OCI-LY1 (cell line): ENCODE measurements at regions not wholly inside any gene's neighbourhood (a gene's known extent, or its start where the extent isn't known, plus 50 kb on each side); places are given as distances from the start of the nearest gene placed in this dataset.

Experiments used
- EZH2 ChIP-seq: fragments of 200-600 bp; sonication (generic), shearing (Covaris generic); IDR thresholded peaks from 2 replicates; pipeline ENCODE4 v1.8.0; 2017; ENCODE audit warnings: borderline replicate concordance, mixed run types, mild to moderate bottlenecking, antibody characterized with exemption, low read length, moderate library complexity, mixed read lengths
- TF ChIP-seq, protein P1 (sequence below): fragments of 200-600 bp; sonication (generic), shearing (Covaris generic); IDR thresholded peaks from 2 replicates; pipeline ENCODE4 v1.5.1; 2017; ENCODE audit warnings: mild to moderate bottlenecking, antibody characterized with exemption, low read length, moderate library complexity, mixed read lengths

DNA sequence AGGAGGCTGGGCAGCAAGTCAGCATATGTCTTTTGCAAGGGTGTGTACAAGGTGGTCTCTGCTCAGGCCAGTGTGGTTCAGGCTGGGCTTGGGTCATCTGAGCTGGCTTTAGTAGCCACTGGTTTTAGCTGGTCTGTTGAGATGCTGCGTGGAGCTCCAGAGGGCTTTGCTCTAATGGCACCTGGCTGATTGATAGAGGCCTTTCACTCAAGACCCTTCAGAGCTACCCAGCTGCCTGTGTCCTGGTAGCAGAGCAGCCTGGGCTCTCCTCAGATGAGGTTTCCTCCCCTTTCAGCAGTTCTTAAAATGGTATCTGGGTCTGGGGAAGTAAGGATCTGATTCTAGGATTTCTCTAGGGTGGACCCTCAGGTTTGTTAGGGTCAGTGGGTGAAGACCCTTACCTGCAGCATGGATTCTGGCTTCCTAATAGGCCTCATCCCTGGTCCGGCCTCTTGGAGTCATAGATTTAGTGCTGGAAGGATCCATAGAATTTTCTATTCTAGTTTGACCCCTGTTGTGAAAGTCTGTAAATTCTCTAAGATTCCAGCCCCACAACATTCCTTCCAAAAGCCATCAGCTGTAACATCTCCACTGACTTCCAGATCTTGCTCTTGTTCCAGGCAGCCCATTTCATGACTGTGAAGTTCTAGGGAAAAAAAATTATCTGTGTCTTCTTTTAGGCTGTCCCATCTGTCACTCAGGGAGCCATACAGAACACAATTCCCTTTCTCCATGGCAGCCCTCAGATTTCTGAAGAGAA is 190.2 kb upstream of the ZBED5 start:
- TF ChIP-seq, protein P1, sequence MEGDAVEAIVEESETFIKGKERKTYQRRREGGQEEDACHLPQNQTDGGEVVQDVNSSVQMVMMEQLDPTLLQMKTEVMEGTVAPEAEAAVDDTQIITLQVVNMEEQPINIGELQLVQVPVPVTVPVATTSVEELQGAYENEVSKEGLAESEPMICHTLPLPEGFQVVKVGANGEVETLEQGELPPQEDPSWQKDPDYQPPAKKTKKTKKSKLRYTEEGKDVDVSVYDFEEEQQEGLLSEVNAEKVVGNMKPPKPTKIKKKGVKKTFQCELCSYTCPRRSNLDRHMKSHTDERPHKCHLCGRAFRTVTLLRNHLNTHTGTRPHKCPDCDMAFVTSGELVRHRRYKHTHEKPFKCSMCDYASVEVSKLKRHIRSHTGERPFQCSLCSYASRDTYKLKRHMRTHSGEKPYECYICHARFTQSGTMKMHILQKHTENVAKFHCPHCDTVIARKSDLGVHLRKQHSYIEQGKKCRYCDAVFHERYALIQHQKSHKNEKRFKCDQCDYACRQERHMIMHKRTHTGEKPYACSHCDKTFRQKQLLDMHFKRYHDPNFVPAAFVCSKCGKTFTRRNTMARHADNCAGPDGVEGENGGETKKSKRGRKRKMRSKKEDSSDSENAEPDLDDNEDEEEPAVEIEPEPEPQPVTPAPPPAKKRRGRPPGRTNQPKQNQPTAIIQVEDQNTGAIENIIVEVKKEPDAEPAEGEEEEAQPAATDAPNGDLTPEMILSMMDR, result no peak
- TF ChIP-seq EZH2, result no peak
